SK-N-DZ (cell line): ENCODE measurements at regions not wholly inside any gene's neighbourhood (a gene's known extent, or its start where the extent isn't known, plus 50 kb on each side); places are given as distances from the start of the nearest gene placed in this dataset.
"Not testable (repeated sequence)": the region's sequence is repeated elsewhere in the genome, so short reads cannot be mapped to it uniquely, and the experiment has no call there.

Experiments
- DNase-seq: peaks from one replicate; pipeline ENCODE4 v3.0.0-alpha.2; 2015; ENCODE audit warnings: low spot score

DNA sequence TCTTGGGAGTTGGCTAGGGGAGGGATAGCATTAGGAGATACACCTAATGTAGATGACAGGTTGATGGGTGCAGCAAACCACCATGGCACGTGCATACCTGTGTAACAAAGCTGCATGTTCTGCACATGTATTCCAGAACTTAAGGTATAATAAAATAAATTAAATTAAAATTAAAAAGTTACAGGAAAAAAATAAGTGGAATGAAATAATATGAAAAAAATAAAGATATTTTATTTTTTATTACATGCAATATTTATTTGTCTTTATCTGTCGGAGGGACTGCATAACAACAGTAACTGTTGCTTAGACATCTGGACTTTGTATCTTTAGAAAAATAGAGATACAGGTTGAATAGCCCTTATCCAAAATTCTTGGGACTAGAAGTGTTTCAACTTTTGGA, 597.4 kb upstream of the CCDC179 start:
- DNase-seq, result no peak

DNA sequence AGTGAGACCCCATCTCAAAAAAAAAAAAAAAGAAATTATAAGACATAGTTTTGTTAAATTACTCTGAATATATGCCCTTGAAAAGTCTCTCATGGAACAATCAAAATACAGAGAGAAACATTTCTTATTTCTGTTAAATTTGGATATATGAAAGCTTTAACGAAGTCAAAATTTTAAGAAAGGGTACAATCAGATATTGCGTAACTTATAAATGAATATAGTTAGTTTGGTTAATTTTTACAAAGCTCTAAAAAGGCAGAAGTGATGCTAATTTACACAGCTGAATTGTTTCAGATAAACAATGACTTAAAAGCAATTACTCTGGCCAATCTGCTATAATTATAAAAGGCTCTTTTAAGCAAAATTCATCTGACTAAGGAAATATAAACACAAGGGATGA, 611.6 kb upstream of the CCDC179 start:
- no peak for DNase-seq

DNA sequence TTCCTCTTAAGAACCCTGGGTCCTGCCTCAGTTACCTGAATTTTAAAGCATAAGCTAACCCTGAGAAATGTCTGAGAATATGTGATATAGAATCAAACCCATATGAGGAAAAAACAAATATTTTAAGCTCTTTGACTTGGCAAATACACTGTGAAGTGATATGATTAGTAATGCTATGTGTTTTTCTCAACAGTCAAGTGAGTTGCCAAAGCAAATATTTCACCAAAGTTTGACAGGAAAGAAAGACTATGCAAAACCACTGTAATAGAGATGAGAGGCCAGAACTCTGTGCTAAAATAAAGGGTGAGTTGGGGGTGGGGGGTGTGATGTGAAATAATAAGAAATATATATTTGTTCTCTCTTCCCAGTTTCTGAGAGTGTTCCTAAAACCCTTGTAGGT, 613.5 kb upstream of the CCDC179 start:
- DNase-seq, result no peak

DNA sequence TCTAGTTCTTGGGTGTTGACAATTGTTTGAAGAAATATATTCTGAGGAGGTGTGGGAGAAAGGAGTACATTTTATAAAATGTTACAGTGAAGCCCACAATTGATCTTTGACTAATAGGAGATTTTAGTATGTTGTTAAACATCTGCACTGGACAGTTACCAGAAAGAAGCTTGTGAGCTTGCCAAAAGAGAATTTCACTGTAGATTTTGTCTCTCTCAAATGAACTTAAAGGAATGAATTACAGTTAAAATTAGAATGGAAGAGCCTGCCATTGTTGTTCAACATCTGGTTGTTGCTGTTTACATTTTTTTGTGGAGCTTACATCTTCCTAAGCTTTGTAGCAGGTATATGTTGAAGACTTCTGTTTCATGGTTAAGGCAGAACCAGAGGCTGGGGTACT, 620.5 kb upstream of the CCDC179 start:
- no peak for DNase-seq

DNA sequence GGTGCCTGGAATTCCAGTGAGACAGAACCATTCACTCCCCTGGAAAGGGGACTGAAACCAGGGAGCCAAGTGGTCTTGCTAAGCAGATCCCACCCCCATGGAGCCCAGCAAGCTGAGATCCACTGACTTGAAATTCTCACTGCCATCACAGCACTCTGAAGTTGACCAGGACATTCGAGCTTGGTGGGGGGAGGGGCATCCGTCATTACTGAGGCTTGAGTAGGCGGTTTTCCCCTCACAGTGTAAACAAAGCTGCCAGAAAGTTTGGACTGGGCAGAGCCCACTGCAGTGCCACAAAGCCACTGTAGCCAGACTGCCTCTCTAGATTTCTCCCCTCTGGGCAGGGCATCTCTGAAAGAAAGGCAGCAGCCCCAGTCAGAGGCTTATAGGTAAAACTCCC, 623.9 kb upstream of the CCDC179 start:
- DNase-seq, result peak; percentile 4

DNA sequence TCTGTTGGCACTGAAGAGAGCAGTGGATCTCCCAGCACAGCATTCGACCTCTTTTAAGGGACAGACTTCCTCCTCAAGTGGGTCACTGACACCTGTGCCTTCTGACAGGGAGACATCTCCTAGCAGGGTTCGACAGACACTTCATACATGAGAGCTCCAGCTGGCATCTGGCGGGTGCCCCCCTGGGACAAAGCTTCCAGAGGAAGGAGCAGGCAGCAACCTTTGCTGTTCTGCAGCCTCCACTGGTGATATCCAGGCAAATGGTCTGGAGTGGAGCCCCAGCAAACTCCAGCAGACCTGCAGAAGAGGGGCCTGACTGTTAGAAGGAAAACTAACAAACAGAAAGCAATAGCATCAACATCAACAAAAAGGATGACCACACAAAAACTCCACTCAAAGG, 624.3 kb upstream of the CCDC179 start:
- not testable (repeated sequence) for DNase-seq

DNA sequence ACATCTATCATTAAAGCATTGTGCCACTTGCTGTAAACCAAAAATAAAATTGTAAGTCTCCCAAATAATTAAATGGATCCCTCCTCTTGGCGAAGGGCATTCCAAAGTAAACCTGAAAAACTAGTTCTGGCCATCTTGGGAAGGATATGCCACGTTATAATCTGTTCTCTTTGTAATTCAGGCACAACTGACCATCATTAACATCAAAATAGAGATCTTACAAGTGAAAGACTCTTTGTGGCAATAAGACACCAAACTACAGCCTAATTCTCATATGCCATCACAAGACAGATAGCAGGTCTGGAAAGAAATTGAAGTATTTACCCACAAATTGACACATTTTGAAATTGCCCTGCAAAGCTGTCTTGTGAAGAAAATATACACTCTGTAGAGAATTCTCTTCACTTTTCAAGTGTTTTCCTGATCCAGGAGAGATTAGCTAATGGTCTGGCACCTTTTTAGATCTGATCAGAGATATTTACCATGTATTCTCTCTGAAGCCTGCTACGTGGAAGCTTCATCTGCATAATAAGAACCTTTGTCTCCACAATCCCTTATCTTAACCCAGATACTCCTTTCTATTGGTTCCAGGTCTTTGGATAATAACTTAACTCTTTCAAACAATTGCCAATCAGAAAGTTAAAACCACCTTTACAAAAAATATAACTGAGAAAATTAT, 630.4 kb upstream of the CCDC179 start:
- no peak for DNase-seq

DNA sequence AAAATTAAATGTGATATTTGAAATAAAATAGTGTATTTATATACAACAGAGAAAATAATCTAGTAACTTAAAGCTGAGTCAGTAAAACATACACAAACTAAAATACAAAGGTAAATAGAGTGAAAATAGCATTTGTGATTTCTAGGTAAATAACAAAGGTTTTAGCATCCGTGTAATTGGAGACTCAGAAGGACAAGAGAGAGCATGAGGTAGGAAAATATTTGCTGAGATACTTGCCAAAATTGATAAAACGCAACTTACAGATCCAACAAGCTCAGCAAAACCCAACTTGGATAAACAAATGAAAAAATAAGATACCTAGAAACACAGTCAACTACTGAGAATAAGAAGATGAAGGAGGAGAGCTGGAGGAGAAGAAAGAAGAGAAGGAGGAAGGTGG, 634.7 kb upstream of the CCDC179 start:
- DNase-seq, result no peak

DNA sequence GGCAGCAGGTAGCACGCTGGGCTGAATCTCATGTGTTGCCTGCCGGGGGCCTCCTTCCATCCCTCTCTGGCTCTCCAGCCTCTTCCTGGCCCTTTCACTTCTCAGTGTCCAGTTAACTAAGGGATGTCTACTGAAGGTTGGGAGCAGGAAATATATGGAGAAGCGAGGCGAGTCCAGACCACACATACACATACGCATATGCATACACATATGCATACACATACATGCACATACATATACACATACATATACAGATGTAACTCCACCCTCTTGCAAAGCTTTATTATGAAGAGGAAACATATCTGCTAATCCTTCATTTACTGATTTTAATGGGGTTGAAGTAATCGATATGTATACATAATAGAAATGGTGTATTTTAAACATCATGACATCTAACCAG, 636.1 kb upstream of the CCDC179 start:
- DNase-seq, result no peak

DNA sequence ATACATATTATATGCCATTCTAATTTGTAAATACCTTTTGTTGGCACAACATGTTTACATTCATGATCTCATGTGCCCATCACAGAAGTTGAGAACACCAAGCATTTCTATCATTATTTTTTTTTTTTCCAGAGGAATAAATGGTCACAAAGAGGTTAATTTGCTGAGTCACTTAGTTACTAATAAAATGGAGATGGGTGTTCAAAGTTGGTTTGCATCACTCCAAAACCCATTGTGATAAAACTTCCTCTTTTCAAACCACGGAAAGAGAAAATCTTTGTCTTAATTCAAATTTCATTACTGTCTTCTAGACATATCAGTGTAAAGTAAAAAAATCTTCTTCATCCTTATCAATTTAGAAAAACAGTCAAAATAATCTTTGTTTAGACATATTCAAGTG, 636.8 kb upstream of the CCDC179 start:
- no peak for DNase-seq

DNA sequence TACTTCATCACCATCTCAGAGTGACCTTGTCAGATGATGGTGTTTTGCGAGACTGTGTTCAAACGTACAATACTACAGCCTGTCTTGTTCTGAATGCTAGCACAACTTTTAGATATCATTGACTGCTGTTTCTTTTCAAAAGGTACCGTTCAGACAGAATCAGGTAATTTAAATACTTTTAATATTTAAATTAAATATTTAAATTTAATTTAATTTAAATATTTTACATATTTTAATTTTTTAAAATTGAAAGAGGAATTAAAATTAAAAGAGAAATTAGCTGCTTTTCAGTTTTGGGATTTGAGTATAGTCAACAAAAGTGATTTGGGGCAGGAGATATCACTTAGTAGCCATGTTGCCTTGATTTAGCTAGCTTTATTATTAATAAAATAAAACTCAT, 642.1 kb upstream of the CCDC179 start:
- DNase-seq, result no peak

DNA sequence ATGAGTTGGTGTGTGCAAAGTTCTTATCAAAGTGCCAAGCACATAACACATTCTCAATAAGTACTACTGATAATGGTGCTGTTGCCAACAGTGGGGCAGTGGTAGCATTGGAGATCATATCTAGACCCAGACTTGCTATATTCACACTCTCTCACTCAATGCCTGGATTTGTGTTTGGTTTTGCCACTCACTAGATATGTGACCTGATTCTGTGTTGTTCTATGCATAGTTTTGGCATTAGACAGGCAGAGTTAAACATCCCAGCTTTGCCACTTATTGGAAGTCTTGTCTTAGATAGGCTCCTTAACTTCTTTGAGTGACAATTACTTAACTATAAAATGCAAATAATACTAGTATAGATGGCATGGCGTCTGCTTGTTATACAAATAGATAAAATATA, 642.6 kb upstream of the CCDC179 start:
- DNase-seq, result no peak

DNA sequence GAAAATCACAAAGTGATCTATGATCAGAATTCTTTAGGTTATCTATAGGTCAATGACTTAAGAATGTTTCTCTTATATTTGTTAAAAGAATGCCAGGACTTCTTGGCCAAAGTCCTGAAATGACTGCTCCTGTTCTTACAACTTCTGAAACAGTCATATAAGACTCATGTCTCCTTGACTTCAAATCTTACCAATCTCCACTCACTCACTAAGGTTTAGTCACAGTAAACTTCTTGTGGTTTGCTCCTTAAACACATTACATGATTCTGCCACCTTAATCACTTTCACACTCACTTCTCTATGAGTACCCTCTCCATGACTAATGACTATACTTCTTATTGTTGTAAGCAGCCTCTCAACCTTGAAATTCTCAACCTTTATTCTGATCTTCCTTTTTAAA, 648.7 kb upstream of the CCDC179 start:
- no peak for DNase-seq

DNA sequence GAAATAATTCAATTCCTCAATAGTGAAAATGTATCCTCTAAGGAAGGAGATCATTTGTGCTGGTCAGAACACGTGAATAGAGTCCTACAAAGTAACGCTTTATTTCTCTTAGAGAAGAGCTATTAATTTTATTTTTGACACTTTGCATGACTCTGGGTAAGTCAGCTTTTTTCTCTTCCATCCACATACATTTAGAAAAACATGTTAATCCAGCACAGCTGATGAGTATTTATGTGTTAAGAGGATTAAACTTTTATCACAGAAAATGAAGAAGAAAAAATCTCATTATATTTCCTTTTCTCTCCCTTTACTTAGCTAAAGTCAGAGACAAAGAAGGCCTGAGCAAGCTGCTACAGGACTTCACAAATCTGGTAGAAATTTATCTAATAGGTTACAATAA, 649.5 kb upstream of the CCDC179 start:
- DNase-seq, result no peak

DNA sequence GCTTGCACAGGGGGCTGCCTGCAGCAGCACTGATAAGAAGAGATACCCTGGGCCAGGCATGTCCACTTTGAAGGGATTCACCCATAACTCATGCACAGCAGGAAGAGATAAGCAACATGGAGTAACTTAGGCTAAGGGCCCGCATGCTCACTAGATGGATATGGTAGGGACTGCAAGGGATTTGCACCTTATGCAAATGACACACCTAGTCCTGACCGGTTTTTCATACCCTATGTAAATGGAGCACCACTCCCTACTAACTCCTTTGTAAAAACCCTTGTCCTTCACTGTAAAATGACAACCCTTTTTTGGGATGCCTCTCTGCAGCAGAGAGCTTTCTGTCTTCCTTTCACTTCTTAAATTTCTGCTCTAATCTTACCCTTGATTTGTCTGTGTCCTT, 658.9 kb upstream of the CCDC179 start:
- peak; percentile 59 for DNase-seq

DNA sequence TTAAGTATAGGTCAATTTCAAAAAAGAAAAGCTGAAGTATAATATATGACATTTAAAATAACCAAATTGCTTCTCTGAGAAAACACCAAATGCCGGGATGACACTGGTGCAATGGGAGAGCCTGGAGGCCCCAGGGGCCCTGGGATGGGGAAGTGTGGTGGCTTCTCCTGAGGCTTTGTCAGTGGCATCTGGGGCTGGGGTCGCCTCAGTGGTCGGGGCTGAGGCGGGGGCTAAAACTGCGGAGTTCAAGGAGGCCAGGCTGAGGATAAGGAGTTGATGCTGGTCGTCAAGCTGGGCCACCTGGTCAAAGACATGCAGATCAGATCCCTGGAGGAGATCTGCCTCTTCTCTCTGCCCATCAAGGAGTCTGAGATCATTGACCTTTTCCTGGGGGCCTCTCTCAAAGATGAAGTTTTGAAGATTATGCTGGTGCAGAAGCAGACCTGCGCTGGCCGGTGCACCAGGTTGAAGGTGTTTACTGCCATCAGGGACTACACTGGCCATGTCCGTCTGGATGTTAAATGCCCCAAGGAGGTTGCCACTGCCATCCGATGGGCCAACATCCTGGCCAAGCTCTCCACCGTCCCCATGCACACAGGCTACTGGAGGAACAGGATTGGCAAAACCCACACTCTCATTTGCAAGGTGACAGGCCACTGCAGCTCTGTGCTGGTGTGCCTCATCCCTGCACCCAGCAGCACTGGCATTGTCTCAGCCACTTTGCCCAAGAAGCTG, 660.1 kb upstream of the CCDC179 start:
- DNase-seq, result no peak

DNA sequence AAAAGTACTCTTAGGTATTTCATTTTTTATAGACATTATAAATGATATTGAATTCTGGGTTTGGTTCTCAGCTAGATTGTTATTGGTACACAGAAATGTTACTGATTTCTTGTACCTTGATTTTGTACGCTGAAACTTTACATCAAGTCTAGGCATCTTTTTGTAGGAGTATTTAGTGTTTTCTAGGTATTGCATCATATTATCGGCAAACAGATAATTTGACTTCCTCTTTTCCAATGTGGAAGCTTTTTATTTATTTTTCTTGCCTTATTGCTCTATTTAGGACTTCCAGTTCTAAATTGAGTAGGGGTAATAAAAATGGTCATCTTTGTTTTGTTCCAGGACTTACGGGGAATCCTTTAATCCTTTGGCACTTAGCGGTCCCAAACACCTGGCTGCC, 676.6 kb upstream of the CCDC179 start:
- no peak for DNase-seq

DNA sequence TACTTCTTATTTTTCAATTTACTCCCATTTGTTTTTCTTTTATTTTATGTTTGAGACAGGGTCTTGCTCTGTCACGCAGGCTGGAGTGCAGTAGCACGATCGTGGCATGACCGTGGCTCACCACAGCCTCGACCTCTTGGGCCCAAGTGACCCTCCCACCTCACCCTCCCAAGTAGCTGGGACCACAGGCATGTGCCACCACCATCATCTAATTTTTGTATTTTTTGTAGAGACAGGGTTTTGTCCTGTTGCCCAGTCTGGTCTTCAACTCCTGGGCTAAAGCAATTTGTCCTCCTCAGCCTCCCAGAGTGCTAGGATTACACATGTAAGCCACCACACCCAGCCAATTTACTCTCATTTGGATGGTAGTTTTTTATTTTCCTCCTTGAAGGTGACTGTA, 679.3 kb upstream of the CCDC179 start:
- no peak for DNase-seq

DNA sequence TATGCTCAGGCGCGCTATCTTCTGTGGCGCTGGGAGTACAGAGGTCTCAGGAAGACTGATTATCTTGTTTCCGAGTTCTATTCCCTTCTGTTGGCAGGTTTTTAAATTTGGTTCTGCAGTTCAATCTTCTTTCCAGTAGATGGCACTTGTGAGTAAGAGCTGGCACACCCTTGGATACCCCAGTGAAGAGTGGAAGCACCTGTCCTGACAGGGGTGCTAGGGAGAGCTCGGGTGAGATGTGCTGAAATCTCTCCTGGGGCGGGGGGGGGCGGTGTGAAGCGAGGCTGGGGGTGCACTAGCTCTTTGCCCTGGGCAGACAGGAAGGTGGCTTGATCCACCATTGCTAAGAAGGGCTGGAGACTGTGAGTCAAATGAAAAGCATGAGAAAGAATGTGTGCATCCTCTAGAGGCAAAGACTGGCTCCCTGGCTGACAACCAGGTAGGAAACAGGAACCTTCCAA, 679.9 kb upstream of the CCDC179 start:
- DNase-seq, result peak; percentile 62

DNA sequence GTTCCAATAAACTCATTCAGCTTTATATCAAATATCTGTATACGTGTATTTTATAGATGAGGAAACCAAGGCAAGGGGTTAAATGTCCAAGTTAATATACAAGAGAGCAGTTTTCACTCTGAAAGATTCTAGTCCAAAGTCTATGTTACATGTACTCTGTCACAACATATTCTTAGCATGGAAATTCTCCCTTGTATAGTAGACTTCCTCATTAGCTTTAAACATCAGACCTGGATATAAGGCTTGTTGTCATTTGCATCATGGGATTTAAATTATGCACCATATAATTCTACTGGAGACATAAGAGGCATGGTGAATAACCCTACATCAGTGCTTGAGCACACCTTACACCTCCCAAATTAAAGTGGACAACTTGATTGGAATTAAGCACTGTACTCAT, 681.9 kb upstream of the CCDC179 start:
- no peak for DNase-seq

DNA sequence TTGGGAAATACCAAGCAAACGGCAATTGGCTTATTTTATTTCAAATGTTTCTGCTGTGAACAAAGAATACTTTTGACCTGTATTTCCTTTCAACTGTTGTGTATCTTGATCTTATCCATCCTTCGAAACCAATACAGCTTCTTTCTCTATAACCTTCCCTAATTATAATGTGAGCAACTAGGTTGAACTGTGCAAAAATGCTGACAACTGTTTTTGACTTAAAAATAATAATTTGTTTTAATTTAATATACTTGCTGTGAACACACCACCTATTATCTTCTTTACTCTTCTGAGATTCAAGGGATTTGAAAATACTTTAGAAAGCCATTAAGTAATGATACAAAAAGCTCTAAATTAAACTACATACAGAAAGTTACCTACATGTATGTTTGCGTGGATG, 682.5 kb upstream of the CCDC179 start:
- DNase-seq, result no peak

DNA sequence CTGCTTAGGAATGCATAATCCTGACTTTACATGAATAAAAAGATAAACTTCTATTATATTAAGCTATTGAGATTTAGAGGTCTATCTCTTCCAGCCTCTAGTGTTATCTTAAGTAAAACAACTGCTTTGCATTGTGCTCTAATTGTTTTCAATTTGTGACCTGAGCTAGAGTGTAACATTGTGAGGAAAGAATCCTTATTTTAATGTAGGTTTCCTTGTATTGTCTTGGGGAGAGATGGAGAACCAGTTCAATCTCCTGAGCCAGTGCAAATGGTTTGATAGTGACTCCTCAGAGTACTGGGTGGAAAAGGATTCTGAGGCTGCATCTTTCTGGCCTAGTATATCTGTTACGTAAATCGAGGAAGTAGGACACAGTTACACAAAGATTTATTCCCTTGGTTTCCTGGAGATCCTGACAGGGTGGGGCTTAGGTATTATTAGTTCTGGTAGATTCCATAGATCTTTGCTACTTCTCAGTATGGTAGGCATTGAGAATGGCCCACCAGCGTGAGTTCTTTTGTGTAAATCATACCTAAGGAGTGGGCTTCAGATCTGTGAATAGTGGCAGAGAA, 683.5 kb upstream of the CCDC179 start:
- no peak for DNase-seq

DNA sequence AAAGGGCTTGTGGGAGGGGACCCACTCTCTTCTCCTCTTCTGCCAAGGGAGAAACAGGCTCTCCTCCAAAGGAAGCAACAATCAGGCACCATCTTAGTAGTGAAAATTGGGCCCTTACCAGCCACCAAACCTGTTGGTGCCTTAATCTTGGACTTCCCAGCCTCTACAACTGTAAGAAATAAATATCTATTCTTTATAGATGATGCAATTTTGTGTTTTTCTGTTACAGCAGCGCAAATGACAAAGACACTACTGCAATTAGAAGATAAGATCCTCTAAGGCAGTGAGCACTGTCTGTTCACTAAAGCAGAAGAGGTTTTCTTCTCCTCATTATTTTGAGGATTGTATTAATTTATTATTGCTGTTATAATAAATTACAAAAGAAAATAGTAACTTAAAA, 691.4 kb upstream of the CCDC179 start:
- DNase-seq, result no peak
